A549 (cell line): ENCODE measurements at regions not wholly inside any gene's neighbourhood (a gene's known extent, or its start where the extent isn't known, plus 50 kb on each side); places are given as distances from the start of the nearest gene placed in this dataset.
A peak's percentile ranks its signal among the peaks of the same experiment; 100 is the strongest.

ENCODE experiments used
- ATAC-seq, 2 experiments: fragments of 200-7000 bp in 1 of 2; fragments of >200 bp in 1 of 2; cut with Nextera tagmentation in 1 of 2; cut with Tn5 transposase in 1 of 2; 3 replicates each; pipeline versions ENCODE4 v1.8.0 to v1.9.1; 2018 to 2020; ENCODE audit warnings: mild to moderate bottlenecking in 1 of 2, moderate library complexity in 1 of 2
- CTCF ChIA-PET: fragments of 300-600 bp; sonication (Branson Sonifier 250); formaldehyde crosslinking; extraction: SDS; loops from one replicate; lab custom pipeline; 2021; ENCODE audit warnings: antibody characterized with exemption, inconsistent platforms; lab: Yijun Ruan, JAX
- POLR2A ChIA-PET: fragments of 350-600 bp; formaldehyde crosslinking; extraction: SDS; loops from one replicate; lab custom pipeline; 2021; ENCODE audit warnings: antibody characterized with exemption, inconsistent platforms; lab: Yijun Ruan, JAX
- DNase-seq, 2 experiments: peaks; one replicate each; pipeline versions ENCODE4 v3.0.0 to v3.0.0-alpha.2; 2011 to 2016; ENCODE audit warnings: low read depth in 1 of 2, low spot score in 1 of 2
- FAIRE-seq: peaks from 2 replicates; lab custom pipeline; 2011; peaks lifted over from hg19 to GRCh38; lab: Jason Lieb, UNC
- H3K27ac ChIP-seq, 2 experiments: fragments of >200 bp; sonication (Bioruptor Twin); formaldehyde crosslinking; 3 replicates each; pipeline ENCODE4 v1.5.1; 2016 to 2017
- H3K4me1 ChIP-seq: fragments of >200 bp; sonication (Bioruptor Twin); formaldehyde crosslinking; 3 replicates; pipeline ENCODE4 v1.6.1; 2016
- H3K4me2 ChIP-seq: fragments of >200 bp; sonication (Bioruptor Twin); formaldehyde crosslinking; 3 replicates; pipeline ENCODE4 v1.6.1; 2016
- H3K4me3 ChIP-seq: fragments of >200 bp; sonication (Bioruptor Twin); formaldehyde crosslinking; 3 replicates; pipeline ENCODE4 v1.5.1; 2016
- H3K9me3 ChIP-seq: fragments of >200 bp; sonication (Bioruptor Twin); formaldehyde crosslinking; 3 replicates; pipeline ENCODE4 v1.6.1; 2016
- BHLHE40 ChIP-seq: IDR thresholded peaks from 2 replicates; pipeline ENCODE4 v1.6.1; 2012; ENCODE audit warnings: low read depth, low read length, inconsistent platforms
- CBX2 ChIP-seq: fragments of 200-600 bp; sonication (generic); IDR thresholded peaks from 2 replicates; pipeline ENCODE4 v1.6.1; 2016; ENCODE audit warnings: low read depth, mild to moderate bottlenecking, borderline replicate concordance
- CBX8 ChIP-seq: fragments of 200-600 bp; sonication (generic); IDR thresholded peaks from 2 replicates; pipeline ENCODE4 v1.6.1; 2016
- CEBPB ChIP-seq, 2 experiments: fragments of >200 bp in 1 of 2; sonication (Bioruptor Twin) in 1 of 2; formaldehyde crosslinking in 1 of 2; IDR thresholded peaks; 2 replicates each; pipeline ENCODE4 v1.6.1; 2012 to 2016
- CHD2 ChIP-seq: fragments of 150-350 bp; IDR thresholded peaks from 2 replicates; pipeline ENCODE4 v1.6.1; 2014; ENCODE audit warnings: low read length; ENCODE audit not compliant: partially characterized antibody
- EHF ChIP-seq: fragments of 250-450 bp; sonication (Bioruptor Pico); IDR thresholded peaks from 2 replicates; pipeline ENCODE4 v1.5.0; 2020; ENCODE audit warnings: mild to moderate bottlenecking
- EP300 ChIP-seq, 2 experiments: fragments of >200 bp; sonication (Bioruptor Twin); formaldehyde crosslinking; IDR thresholded peaks; 2 replicates in 1 of 2; 3 replicates in 1 of 2; pipeline ENCODE4 v1.6.1; 2016 to 2017
- ESRRA ChIP-seq: fragments of 150-350 bp; IDR thresholded peaks from 2 replicates; pipeline ENCODE4 v1.6.1; 2014; ENCODE audit warnings: mild to moderate bottlenecking, low read length, borderline replicate concordance
- FOSL2 ChIP-seq, 2 experiments: fragments of 450-650 bp in 1 of 2; fragments of >200 bp in 1 of 2; sonication (Bioruptor Twin) in 1 of 2; formaldehyde crosslinking; IDR thresholded peaks; 2 replicates each; pipeline versions ENCODE4 v1.5.0 to v1.6.1; 2016 to 2020; ENCODE audit warnings: mild to moderate bottlenecking in 1 of 2, moderate library complexity in 1 of 2
- GATA3 ChIP-seq: IDR thresholded peaks from 2 replicates; pipeline ENCODE4 v1.6.1; 2012; ENCODE audit warnings: borderline replicate concordance
- HDAC2 ChIP-seq: fragments of 200-600 bp; sonication (generic); IDR thresholded peaks from 2 replicates; pipeline ENCODE4 v1.6.1; 2016
- HOXB5 ChIP-seq: fragments of 250-450 bp; sonication (Bioruptor Pico); IDR thresholded peaks from 2 replicates; pipeline ENCODE4 v1.5.0; 2020; ENCODE audit warnings: mild to moderate bottlenecking, moderate library complexity
- JUNB ChIP-seq: fragments of >200 bp; sonication (Bioruptor Twin); formaldehyde crosslinking; IDR thresholded peaks from 2 replicates; pipeline ENCODE4 v1.6.1; 2016
- KDM5A ChIP-seq: fragments of 200-600 bp; sonication (generic); IDR thresholded peaks from 2 replicates; pipeline ENCODE4 v1.6.1; 2016; ENCODE audit warnings: antibody characterized with exemption, mild to moderate bottlenecking
- MYC ChIP-seq: IDR thresholded peaks from 2 replicates; pipeline ENCODE4 v1.6.1; 2012; ENCODE audit warnings: mild to moderate bottlenecking, inconsistent platforms, low read length, improper control_type of control experiment, borderline replicate concordance
- NR3C1 ChIP-seq: fragments of >200 bp; sonication (Bioruptor Twin); formaldehyde crosslinking; IDR thresholded peaks from 3 replicates; pipeline ENCODE4 v1.6.1; 2017
- PHF8 ChIP-seq: fragments of 200-600 bp; sonication (generic); IDR thresholded peaks from 2 replicates; pipeline ENCODE4 v1.6.1; 2016; ENCODE audit warnings: low read depth, mild to moderate bottlenecking, antibody characterized with exemption, moderate library complexity, borderline replicate concordance
- POLR2A ChIP-seq: IDR thresholded peaks from 2 replicates; pipeline ENCODE4 v1.6.1; 2012; ENCODE audit warnings: mild to moderate bottlenecking, low read length
- SREBF2 ChIP-seq: fragments of 450-650 bp; IDR thresholded peaks from 2 replicates; pipeline ENCODE4 v1.6.1; 2014; ENCODE audit warnings: mild to moderate bottlenecking, moderate library complexity
- TP53 ChIP-seq: fragments of 250-450 bp; sonication (Bioruptor Pico); IDR thresholded peaks from 2 replicates; pipeline ENCODE4 v1.5.0; 2021; ENCODE audit warnings: mild to moderate bottlenecking, moderate library complexity
- ZC3H11A ChIP-seq: fragments of 450-650 bp; IDR thresholded peaks from 2 replicates; pipeline ENCODE4 v1.6.1; 2014; ENCODE audit warnings: antibody characterized with exemption, mild to moderate bottlenecking
- WGBS: methylation state at CpG from one replicate; pipeline ENCODE4 v1.1.6; 2017; ENCODE audit errors: missing lambda C conversion rate; 5-methylcytosine and 5-hydroxymethylcytosine counted together
- TF ChIP-seq, protein P1 (sequence below): IDR thresholded peaks from 2 replicates; pipeline ENCODE4 v1.6.1; 2012
- TF ChIP-seq, protein P2 (sequence below): IDR thresholded peaks from 2 replicates; pipeline ENCODE4 v1.6.1; 2012
- TF ChIP-seq, protein P3 (sequence below): fragments of 200-600 bp; sonication (generic); IDR thresholded peaks from 2 replicates; pipeline ENCODE4 v1.6.1; 2016; ENCODE audit warnings: antibody characterized with exemption, mild to moderate bottlenecking, moderate library complexity
- TF ChIP-seq, protein P4 (sequence below): fragments of 250-450 bp; sonication (Bioruptor Pico); IDR thresholded peaks from 2 replicates; pipeline ENCODE4 v1.5.0; 2020; ENCODE audit warnings: low read depth, mild to moderate bottlenecking, moderate library complexity
- TF ChIP-seq, protein P5 (sequence below): fragments of >200 bp; sonication (Bioruptor Twin); formaldehyde crosslinking; IDR thresholded peaks from 3 replicates; pipeline ENCODE4 v1.6.1; 2016

DNA sequence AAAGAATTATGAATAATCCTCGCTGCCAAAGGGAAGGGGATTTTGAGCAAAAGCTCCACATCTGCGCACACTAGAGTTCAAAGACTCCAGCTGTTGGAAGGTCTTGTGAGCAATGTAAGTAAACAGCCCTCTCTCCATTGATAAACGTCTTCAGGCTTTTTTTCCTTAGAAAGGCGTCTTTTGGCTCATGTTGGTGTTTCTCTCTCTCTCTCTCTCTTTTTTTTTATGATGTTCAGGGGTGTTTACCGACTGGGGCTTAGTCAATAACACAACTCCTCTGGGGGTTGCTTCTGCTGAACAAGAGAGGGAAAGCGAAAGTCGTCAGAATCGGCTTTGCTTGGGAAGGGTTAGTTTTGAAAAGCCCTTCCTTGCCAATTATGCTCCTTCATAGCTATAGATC lies 53.2 kb upstream of the C1QTNF7 start:
- no peak for TF ChIP-seq CEBPB (IDR thresholded peaks at IDR 0.05)
- no peak for TF ChIP-seq NR3C1
- TF ChIP-seq HDAC2, result no peak
- no peak for TF ChIP-seq SREBF2
- TF ChIP-seq EHF (CRISPR knock-in tag), result no peak
- TF ChIP-seq EP300 (IDR thresholded peaks at IDR 0.05), result no peak
- TF ChIP-seq, protein P1, sequence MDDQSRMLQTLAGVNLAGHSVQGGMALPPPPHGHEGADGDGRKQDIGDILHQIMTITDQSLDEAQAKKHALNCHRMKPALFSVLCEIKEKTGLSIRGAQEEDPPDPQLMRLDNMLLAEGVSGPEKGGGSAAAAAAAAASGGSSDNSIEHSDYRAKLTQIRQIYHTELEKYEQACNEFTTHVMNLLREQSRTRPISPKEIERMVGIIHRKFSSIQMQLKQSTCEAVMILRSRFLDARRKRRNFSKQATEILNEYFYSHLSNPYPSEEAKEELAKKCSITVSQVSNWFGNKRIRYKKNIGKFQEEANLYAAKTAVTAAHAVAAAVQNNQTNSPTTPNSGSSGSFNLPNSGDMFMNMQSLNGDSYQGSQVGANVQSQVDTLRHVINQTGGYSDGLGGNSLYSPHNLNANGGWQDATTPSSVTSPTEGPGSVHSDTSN, result no peak
- TF ChIP-seq, protein P2, sequence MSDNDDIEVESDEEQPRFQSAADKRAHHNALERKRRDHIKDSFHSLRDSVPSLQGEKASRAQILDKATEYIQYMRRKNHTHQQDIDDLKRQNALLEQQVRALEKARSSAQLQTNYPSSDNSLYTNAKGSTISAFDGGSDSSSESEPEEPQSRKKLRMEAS, result no peak
- ATAC-seq (no peak), FAIRE-seq (no peak), DNase-seq (no peak)
- WGBS, result 68% methylated on average over 8 of the region's 8 CpGs
- peaks cover 19% of the 10 kb centered on the region for H3K4me1 ChIP-seq
- H3K9me3 ChIP-seq, result no peaks in the 10 kb centered on the region
- no peak overlapping the region for H3K4me2 ChIP-seq
- no peak overlapping the region for H3K27ac ChIP-seq
- ChIA-PET CTCF (interaction anchor here (1.2 kb wide), 1 partner anchor 83 kb away, joined by 3 read pairs; no protein-coding TSS in a partner anchor), POLR2A (no interaction called here)
- no peak overlapping the region for H3K4me3 ChIP-seq

DNA sequence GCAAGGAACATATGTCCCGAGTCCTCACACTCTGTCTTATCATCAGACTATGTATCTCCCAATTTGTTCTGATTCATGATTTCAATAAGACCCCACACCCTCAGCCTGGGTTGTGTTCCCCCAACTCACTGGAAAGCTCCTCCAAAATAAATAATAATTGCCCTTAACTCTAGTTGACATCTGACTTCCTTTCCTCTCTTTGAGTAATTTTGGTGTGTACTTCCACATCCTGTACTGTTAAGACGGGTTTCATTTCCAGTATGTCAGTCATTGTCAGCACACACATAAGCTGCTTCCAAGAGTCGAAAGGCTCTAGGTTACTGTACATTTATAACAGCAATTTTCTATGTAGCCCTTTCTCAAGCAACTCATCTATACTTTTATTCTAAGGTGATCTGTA lies 52.2 kb upstream of the C1QTNF7 start:
- 63% methylated on average over 3 of the region's 3 CpGs for WGBS
- TF ChIP-seq, protein P3, sequence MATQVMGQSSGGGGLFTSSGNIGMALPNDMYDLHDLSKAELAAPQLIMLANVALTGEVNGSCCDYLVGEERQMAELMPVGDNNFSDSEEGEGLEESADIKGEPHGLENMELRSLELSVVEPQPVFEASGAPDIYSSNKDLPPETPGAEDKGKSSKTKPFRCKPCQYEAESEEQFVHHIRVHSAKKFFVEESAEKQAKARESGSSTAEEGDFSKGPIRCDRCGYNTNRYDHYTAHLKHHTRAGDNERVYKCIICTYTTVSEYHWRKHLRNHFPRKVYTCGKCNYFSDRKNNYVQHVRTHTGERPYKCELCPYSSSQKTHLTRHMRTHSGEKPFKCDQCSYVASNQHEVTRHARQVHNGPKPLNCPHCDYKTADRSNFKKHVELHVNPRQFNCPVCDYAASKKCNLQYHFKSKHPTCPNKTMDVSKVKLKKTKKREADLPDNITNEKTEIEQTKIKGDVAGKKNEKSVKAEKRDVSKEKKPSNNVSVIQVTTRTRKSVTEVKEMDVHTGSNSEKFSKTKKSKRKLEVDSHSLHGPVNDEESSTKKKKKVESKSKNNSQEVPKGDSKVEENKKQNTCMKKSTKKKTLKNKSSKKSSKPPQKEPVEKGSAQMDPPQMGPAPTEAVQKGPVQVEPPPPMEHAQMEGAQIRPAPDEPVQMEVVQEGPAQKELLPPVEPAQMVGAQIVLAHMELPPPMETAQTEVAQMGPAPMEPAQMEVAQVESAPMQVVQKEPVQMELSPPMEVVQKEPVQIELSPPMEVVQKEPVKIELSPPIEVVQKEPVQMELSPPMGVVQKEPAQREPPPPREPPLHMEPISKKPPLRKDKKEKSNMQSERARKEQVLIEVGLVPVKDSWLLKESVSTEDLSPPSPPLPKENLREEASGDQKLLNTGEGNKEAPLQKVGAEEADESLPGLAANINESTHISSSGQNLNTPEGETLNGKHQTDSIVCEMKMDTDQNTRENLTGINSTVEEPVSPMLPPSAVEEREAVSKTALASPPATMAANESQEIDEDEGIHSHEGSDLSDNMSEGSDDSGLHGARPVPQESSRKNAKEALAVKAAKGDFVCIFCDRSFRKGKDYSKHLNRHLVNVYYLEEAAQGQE, result no peak
- TF ChIP-seq CBX8 (no peak), POLR2A (no peak), MYC (no peak), BHLHE40 (no peak), GATA3 (no peak), HOXB5 (CRISPR knock-in tag) (no peak), JUNB (no peak), ESRRA (no peak)
- TF ChIP-seq, all 56 proteins: peak for 0
- Histone ChIP-seq H3K9me3 (no peaks in the 10 kb centered on the region), H3K27ac (no peak overlapping the region), H3K4me3 (no peak overlapping the region), H3K4me2 (no peak overlapping the region), H3K4me1 (peaks cover 19% of the 10 kb centered on the region)
- DNase-seq (no peak), FAIRE-seq (no peak), ATAC-seq (no peak)
- ChIA-PET POLR2A (no interaction called here), CTCF (interaction anchor here (0.6 to 1.0 kb wide), 2 partner anchors 82 to 978 kb away, joined by 3 to 4 read pairs; no protein-coding TSS in a partner anchor)

DNA sequence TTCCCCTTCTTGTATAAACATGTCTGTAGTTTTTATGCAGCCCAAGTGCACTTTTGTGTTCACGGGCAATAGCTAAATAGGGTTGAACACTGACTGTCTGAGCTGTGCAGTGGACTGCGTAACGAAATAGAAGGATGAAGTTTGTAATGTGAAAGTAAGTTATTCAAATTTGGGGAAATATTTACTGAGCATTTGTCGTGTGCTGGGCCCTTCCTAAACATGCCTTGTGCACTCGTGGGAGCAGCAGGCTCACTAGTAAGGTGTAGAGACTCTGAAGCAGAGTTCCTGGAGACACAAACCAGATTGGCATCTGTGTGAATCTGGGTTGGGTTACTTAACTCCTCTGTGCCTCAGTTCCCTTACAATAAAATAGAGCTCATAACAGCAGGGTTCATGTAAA lies 51.7 kb upstream of the C1QTNF7 start:
- WGBS, result 78% methylated on average over 5 of the region's 5 CpGs
- no peak for DNase-seq
- Histone ChIP-seq H3K4me2 (peak overlapping the region; percentile 35; the same call in 2 of the 3 replicates), H3K4me3 (no peak overlapping the region), H3K4me1 (peaks cover 19% of the 10 kb centered on the region), H3K27ac (no peak overlapping the region), H3K9me3 (no peaks in the 10 kb centered on the region)
- POLR2A ChIA-PET, result no interaction called here
- CTCF ChIA-PET, result interaction anchor here (1.0 to 1.4 kb wide), 2 partner anchors 10 to 81 kb away, joined by 4 read pairs; no protein-coding TSS in a partner anchor
- no peak for FAIRE-seq
- no peak for ATAC-seq
- TF ChIP-seq HDAC2, result no peak
- TF ChIP-seq, protein P4, sequence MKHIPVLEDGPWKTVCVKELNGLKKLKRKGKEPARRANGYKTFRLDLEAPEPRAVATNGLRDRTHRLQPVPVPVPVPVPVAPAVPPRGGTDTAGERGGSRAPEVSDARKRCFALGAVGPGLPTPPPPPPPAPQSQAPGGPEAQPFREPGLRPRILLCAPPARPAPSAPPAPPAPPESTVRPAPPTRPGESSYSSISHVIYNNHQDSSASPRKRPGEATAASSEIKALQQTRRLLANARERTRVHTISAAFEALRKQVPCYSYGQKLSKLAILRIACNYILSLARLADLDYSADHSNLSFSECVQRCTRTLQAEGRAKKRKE (CRISPR knock-in tag), result no peak
- TF ChIP-seq, protein P2, result no peak
- TF ChIP-seq CHD2, result no peak
- no peak for TF ChIP-seq CBX2
- TF ChIP-seq, protein P5, sequence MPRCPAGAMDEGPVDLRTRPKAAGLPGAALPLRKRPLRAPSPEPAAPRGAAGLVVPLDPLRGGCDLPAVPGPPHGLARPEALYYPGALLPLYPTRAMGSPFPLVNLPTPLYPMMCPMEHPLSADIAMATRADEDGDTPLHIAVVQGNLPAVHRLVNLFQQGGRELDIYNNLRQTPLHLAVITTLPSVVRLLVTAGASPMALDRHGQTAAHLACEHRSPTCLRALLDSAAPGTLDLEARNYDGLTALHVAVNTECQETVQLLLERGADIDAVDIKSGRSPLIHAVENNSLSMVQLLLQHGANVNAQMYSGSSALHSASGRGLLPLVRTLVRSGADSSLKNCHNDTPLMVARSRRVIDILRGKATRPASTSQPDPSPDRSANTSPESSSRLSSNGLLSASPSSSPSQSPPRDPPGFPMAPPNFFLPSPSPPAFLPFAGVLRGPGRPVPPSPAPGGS, result no peak
- no peak for TF ChIP-seq TP53 (CRISPR knock-in tag)
- TF ChIP-seq BHLHE40, result no peak
- no peak for TF ChIP-seq ESRRA
- TF ChIP-seq ZC3H11A, result no peak
- TF ChIP-seq EP300 (IDR thresholded peaks at IDR 0.05), result no peak
- TF ChIP-seq JUNB, result no peak
- no peak for TF ChIP-seq PHF8
- TF ChIP-seq CBX8, result no peak
- no peak for TF ChIP-seq FOSL2 (IDR thresholded peaks at IDR 0.05)
- no peak for TF ChIP-seq FOSL2 (CRISPR knock-in tag; IDR thresholded peaks at IDR 0.05)
- TF ChIP-seq NR3C1, result no peak
- no peak for TF ChIP-seq KDM5A
